ENCODE measurements at regions not wholly inside any gene's neighbourhood (a gene's known extent, or its start where the extent isn't known, plus 50 kb on each side); places are given as distances from the start of the nearest gene placed in this dataset.
"Not testable (repeated sequence)": the region's sequence is repeated elsewhere in the genome, so short reads cannot be mapped to it uniquely, and the experiment has no call there.

GRCh38 chr3:168693870-168694269, 598.1 kb upstream of the GOLIM4 start:
- H3K9me3 ChIP-seq = no peaks in the 10 kb centered on the region

GRCh38 chr3:168688267-168688666, 592.5 kb upstream of the GOLIM4 start:
- no peak for ATAC-seq (ENCODE audit: low FRiP score in 2 of 2)
- no peaks in the 10 kb centered on the region for H3K9me3 ChIP-seq
- WGBS, 2 donors = 77 to 80% methylated on average over 5 of the region's 5 CpGs
- H3K27ac ChIP-seq = no peak overlapping the region
- H3K27me3 ChIP-seq = no peaks in the 10 kb centered on the region
- DNase-seq = no peak
- no peaks in the 10 kb centered on the region for H3K4me1 ChIP-seq
- H3K4me3 ChIP-seq = no peak overlapping the region
- H3K36me3 ChIP-seq = no peaks in the 10 kb centered on the region
- TF ChIP-seq, protein P1, sequence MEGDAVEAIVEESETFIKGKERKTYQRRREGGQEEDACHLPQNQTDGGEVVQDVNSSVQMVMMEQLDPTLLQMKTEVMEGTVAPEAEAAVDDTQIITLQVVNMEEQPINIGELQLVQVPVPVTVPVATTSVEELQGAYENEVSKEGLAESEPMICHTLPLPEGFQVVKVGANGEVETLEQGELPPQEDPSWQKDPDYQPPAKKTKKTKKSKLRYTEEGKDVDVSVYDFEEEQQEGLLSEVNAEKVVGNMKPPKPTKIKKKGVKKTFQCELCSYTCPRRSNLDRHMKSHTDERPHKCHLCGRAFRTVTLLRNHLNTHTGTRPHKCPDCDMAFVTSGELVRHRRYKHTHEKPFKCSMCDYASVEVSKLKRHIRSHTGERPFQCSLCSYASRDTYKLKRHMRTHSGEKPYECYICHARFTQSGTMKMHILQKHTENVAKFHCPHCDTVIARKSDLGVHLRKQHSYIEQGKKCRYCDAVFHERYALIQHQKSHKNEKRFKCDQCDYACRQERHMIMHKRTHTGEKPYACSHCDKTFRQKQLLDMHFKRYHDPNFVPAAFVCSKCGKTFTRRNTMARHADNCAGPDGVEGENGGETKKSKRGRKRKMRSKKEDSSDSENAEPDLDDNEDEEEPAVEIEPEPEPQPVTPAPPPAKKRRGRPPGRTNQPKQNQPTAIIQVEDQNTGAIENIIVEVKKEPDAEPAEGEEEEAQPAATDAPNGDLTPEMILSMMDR (IDR thresholded peaks at IDR 0.05) = no peak
- no peak for TF ChIP-seq POLR2A (IDR thresholded peaks at IDR 0.05)
- no peak for TF ChIP-seq POLR2AphosphoS5 (IDR thresholded peaks at IDR 0.05)
- TF ChIP-seq EP300 (IDR thresholded peaks at IDR 0.05) = no peak

More at GRCh38 chr3:168693870-168694269, 598.1 kb upstream of the GOLIM4 start:
- H3K27ac ChIP-seq = no peak overlapping the region
- DNase-seq (no peak), ATAC-seq (ENCODE audit: low FRiP score in 2 of 2) (no peak)
- no peaks in the 10 kb centered on the region for H3K27me3 ChIP-seq
- H3K4me1 ChIP-seq = no peaks in the 10 kb centered on the region
- no peak overlapping the region for H3K4me3 ChIP-seq
- no peaks in the 10 kb centered on the region for H3K36me3 ChIP-seq
- no peak for TF ChIP-seq POLR2A (IDR thresholded peaks at IDR 0.05)
- TF ChIP-seq POLR2AphosphoS5 (IDR thresholded peaks at IDR 0.05) = no peak
- no peak for TF ChIP-seq EP300 (IDR thresholded peaks at IDR 0.05)
- TF ChIP-seq, protein P1 (IDR thresholded peaks at IDR 0.05) = no peak
- 69 to 70% methylated on average over 3 of the region's 3 CpGs for WGBS, 2 donors

DNA sequence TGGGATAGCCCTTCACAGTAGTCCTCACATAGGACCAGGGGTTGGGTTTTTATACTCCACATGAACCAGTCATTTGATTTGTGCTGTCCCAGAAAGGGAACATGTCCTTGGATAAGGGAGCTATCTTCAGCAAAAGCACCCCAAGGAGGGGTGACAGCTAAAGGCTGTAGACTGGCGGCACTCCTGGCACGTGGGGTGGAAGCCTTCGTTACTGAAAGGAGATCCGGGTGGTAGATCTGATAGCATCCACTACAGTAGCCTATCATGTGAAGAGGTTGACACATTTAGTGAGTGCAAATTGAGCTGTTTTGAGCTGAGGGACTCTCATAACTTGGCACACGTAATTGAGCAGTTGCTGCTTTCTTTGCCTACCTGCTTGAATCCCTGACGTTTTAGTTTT, 588.8 kb upstream of the GOLIM4 start:
- no peak for ATAC-seq (ENCODE audit: low FRiP score in 2 of 2)
- Histone ChIP-seq H3K36me3 (no peaks in the 10 kb centered on the region), H3K27ac (no peak overlapping the region), H3K27me3 (no peaks in the 10 kb centered on the region), H3K9me3 (no peaks in the 10 kb centered on the region), H3K4me1 (no peaks in the 10 kb centered on the region), H3K4me3 (no peak overlapping the region)
- DNase-seq = no peak
- WGBS, 2 donors = 64 to 78% methylated on average over 6 of the region's 6 CpGs
- TF ChIP-seq EP300 (IDR thresholded peaks at IDR 0.05) = no peak
- TF ChIP-seq, protein P1 (IDR thresholded peaks at IDR 0.05) = no peak
- no peak for TF ChIP-seq POLR2A (IDR thresholded peaks at IDR 0.05)
- no peak for TF ChIP-seq POLR2AphosphoS5 (IDR thresholded peaks at IDR 0.05)

GRCh38 chr3:168678730-168679129, 583.0 kb upstream of the GOLIM4 start:
- H3K27me3 ChIP-seq = no peaks in the 10 kb centered on the region
- DNase-seq (no peak), ATAC-seq (ENCODE audit: low FRiP score in 2 of 2) (no peak)
- no peaks in the 10 kb centered on the region for H3K9me3 ChIP-seq
- H3K36me3 ChIP-seq = no peaks in the 10 kb centered on the region
- no peaks in the 10 kb centered on the region for H3K4me1 ChIP-seq
- no peak overlapping the region for H3K4me3 ChIP-seq
- H3K27ac ChIP-seq = no peak overlapping the region
- TF ChIP-seq, protein P1 (IDR thresholded peaks at IDR 0.05) = no peak
- no peak for TF ChIP-seq POLR2AphosphoS5 (IDR thresholded peaks at IDR 0.05)
- TF ChIP-seq POLR2A (IDR thresholded peaks at IDR 0.05) = no peak
- TF ChIP-seq EP300 (IDR thresholded peaks at IDR 0.05) = no peak
- 85 to 92% methylated on average over 1 of the region's 1 CpG for WGBS, 2 donors

DNA sequence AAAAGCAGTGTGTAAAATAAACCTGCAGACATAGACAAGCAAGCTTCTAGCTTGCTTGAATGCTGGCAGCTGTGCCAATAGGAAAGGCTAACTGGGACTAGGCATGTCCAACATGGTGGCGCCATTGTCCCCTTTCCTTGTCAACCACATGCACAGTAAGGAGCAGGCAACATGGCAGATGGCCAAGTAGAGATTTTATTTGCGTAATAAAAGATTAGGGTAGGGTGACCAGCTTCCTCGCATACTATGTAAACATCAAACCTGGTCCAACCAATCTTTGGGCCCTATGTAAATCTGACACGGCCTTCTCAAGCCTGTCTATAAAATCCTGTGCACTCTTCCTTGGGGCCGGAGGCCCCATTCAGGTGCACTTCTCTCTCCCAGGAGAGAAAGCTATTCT, 575.4 kb upstream of the GOLIM4 start:
- H3K36me3 ChIP-seq = no peaks in the 10 kb centered on the region
- H3K27ac ChIP-seq = no peak overlapping the region
- TF ChIP-seq, protein P1 (IDR thresholded peaks at IDR 0.05) = no peak
- TF ChIP-seq EP300 (IDR thresholded peaks at IDR 0.05) (no peak), POLR2A (IDR thresholded peaks at IDR 0.05) (no peak), POLR2AphosphoS5 (IDR thresholded peaks at IDR 0.05) (no peak)
- ATAC-seq (ENCODE audit: low FRiP score in 2 of 2) = no peak
- no peak for DNase-seq
- H3K4me1 ChIP-seq = no peaks in the 10 kb centered on the region
- H3K4me3 ChIP-seq = no peak overlapping the region
- H3K9me3 ChIP-seq = no peaks in the 10 kb centered on the region
- WGBS, 2 donors = 67 to 83% methylated on average over 5 of the region's 5 CpGs
- no peaks in the 10 kb centered on the region for H3K27me3 ChIP-seq

- H3K27me3 ChIP-seq; H3K4me1 ChIP-seq; DNase-seq; H3K36me3 ChIP-seq; H3K9me3 ChIP-seq; H3K27ac ChIP-seq; H3K4me3 ChIP-seq; ATAC-seq (ENCODE audit: low FRiP score in 2 of 2): not testable (repeated sequence)
- WGBS, 2 donors = 76 to 87% methylated on average over 6 of the region's 6 CpGs
Measured at GRCh38 chr3:168660879-168661657, 565.3 kb upstream of the GOLIM4 start.

Data from upper lobe of left lung (tissue), 6 donors.